ENCODE measurements at regions not wholly inside any gene's neighbourhood (a gene's known extent, or its start where the extent isn't known, plus 50 kb on each side); places are given as distances from the start of the nearest gene placed in this dataset.

GRCh38 chr5:2847608-2848007 lies 96.1 kb upstream of the IRX2 start:
- TF ChIP-seq, protein P1, sequence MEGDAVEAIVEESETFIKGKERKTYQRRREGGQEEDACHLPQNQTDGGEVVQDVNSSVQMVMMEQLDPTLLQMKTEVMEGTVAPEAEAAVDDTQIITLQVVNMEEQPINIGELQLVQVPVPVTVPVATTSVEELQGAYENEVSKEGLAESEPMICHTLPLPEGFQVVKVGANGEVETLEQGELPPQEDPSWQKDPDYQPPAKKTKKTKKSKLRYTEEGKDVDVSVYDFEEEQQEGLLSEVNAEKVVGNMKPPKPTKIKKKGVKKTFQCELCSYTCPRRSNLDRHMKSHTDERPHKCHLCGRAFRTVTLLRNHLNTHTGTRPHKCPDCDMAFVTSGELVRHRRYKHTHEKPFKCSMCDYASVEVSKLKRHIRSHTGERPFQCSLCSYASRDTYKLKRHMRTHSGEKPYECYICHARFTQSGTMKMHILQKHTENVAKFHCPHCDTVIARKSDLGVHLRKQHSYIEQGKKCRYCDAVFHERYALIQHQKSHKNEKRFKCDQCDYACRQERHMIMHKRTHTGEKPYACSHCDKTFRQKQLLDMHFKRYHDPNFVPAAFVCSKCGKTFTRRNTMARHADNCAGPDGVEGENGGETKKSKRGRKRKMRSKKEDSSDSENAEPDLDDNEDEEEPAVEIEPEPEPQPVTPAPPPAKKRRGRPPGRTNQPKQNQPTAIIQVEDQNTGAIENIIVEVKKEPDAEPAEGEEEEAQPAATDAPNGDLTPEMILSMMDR (IDR thresholded peaks at IDR 0.05 in 2 of 3, conservative IDR thresholded peaks at IDR 0.05 in 1 of 3; ENCODE audit: insufficient read depth in 2 of 3, low read depth in 1 of 3, low read length in 3 of 3), result no peak
- TF ChIP-seq NFRKB (IDR thresholded peaks at IDR 0.05; ENCODE audit: low read depth) (no peak), CEBPB (tag; IDR thresholded peaks at IDR 0.05) (no peak), ATF3 (IDR thresholded peaks at IDR 0.05) (no peak), ATF3 (CRISPR knock-in tag; conservative IDR thresholded peaks at IDR 0.05) (no peak), ZBTB17 (CRISPR knock-in tag; IDR thresholded peaks at IDR 0.05) (no peak), RFX7 (CRISPR knock-in tag; IDR thresholded peaks at IDR 0.05) (no peak), JUNB (CRISPR knock-in tag; conservative IDR thresholded peaks at IDR 0.05) (no peak), HIVEP1 (CRISPR knock-in tag; IDR thresholded peaks at IDR 0.05) (no peak), ETV1 (tag; conservative IDR thresholded peaks at IDR 0.05; ENCODE audit: low read depth) (no peak), L3MBTL2 (IDR thresholded peaks at IDR 0.05) (no peak), RBBP5 (IDR thresholded peaks at IDR 0.05; ENCODE audit: borderline replicate concordance, insufficient read depth, low read length, poor library complexity, severe bottlenecking) (no peak), CHD4 (IDR thresholded peaks at IDR 0.05; ENCODE audit: insufficient read depth, insufficient replicate concordance, low read depth, low read length, poor library complexity, severe bottlenecking) (no peak), BHLHE40 (IDR thresholded peaks at IDR 0.05; ENCODE audit: low read length) (no peak)
